ENCODE measurements at regions not wholly inside any gene's neighbourhood (a gene's known extent, or its start where the extent isn't known, plus 50 kb on each side); places are given as distances from the start of the nearest gene placed in this dataset.

DNA sequence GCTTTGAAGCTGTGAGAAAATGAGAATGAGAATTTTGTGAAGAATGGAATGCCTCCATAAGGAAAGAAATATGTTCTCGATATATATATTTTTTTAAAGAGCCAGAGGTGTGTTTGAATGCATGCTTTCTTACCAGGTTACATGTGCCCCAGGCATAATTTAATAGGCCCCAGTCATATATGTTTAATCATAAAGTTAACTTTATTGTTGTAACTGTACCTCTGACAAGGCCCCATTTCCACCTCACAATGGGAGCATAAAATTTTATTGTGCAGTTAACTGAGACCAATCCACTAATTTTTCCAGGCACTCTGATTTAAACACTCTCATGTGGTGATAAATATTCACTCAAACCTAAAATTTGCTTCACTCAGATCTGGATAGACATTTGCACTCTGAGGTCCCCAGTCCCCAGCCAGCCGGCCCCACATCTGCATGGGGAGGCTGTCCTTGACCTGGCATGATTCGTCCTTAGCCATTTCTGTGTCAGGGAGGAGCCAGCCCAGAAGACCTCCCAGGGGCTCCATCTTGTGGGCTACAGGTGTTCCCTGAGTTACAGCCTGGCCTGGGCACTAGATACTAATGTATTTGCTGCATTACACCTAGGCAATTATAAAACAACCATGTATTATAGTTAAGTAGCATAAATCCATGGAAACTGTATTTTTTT lies 245.8 kb downstream of the MTRR start:
- no peaks in the 10 kb centered on the region for H3K27me3 ChIP-seq
- ATAC-seq (no peak), DNase-seq (no peak)
- H3K4me1 ChIP-seq, result no peaks in the 10 kb centered on the region
- 77 to 78% methylated on average over 3 of the region's 3 CpGs for WGBS, 2 donors
- no peak overlapping the region for H3K27ac ChIP-seq
- TF ChIP-seq, protein P1, sequence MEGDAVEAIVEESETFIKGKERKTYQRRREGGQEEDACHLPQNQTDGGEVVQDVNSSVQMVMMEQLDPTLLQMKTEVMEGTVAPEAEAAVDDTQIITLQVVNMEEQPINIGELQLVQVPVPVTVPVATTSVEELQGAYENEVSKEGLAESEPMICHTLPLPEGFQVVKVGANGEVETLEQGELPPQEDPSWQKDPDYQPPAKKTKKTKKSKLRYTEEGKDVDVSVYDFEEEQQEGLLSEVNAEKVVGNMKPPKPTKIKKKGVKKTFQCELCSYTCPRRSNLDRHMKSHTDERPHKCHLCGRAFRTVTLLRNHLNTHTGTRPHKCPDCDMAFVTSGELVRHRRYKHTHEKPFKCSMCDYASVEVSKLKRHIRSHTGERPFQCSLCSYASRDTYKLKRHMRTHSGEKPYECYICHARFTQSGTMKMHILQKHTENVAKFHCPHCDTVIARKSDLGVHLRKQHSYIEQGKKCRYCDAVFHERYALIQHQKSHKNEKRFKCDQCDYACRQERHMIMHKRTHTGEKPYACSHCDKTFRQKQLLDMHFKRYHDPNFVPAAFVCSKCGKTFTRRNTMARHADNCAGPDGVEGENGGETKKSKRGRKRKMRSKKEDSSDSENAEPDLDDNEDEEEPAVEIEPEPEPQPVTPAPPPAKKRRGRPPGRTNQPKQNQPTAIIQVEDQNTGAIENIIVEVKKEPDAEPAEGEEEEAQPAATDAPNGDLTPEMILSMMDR (IDR thresholded peaks at IDR 0.05), result no peak
- H3K9me3 ChIP-seq, result no peaks in the 10 kb centered on the region
- intact Hi-C loops (cut with DNase I), result no loop called here
- H3K4me3 ChIP-seq, result no peak overlapping the region
- no peaks in the 10 kb centered on the region for H3K36me3 ChIP-seq

DNA sequence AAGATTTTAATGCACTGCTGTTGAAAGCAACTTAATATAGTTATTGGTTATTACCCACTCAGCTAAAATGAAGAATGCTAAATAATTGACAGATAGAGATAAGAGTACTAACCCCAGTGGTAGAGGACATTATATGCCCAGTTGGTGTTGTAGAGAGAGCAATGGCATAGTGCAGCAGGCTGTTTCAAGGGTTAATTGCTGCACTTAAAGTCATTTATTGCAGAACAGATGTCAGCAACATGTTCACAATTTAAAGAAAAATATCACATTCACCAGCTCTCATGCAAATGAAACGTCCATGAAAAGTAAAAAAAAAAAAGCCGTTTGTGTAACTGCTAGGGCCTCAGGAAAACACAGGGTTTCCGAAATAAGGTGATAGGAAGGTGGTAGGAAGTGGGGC lies 254.6 kb downstream of the MTRR start:
- no peak for ATAC-seq
- 55 to 58% methylated on average over 3 of the region's 3 CpGs for WGBS, 2 donors
- TF ChIP-seq, protein P1 (IDR thresholded peaks at IDR 0.05), result no peak

DNA sequence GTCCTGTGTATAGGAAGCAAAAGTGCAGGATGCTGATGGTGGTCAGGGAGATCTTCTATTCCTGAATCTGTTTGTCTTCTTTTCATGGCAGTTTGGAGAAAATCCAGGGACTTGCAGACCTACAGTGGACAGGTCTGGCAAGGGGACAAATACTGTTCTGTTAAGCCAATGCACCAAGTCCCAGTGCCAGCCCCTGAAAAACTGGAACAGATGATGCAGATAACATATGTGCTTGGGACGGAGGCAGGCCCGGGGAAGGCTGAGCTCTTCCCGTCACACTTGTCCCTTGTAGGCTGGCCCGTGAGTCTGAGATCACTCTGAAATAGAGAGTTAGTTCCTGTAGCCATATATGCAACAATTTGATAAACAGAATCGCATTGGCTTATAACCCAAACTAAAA lies 265.7 kb downstream of the MTRR start:
- no peak overlapping the region for H3K4me3 ChIP-seq
- intact Hi-C loops (cut with DNase I), result no loop called here
- H3K9me3 ChIP-seq, result no peaks in the 10 kb centered on the region
- TF ChIP-seq, protein P1 (IDR thresholded peaks at IDR 0.05), result no peak
- H3K27me3 ChIP-seq, result no peaks in the 10 kb centered on the region
- no peaks in the 10 kb centered on the region for H3K36me3 ChIP-seq
- ATAC-seq (peak in 1 of 8 donors; percentile 27), DNase-seq (no peak)
- H3K4me1 ChIP-seq, result no peaks in the 10 kb centered on the region
- WGBS, 2 donors, result 79% methylated on average over 5 of the region's 5 CpGs
- no peak overlapping the region for H3K27ac ChIP-seq

More for the DNA sequence above, 254.6 kb downstream of the MTRR start:
- Histone ChIP-seq H3K27ac (no peak overlapping the region), H3K36me3 (no peaks in the 10 kb centered on the region), H3K4me1 (no peaks in the 10 kb centered on the region), H3K9me3 (no peaks in the 10 kb centered on the region), H3K27me3 (peaks cover 0 to 2% (median 0%) of the 10 kb centered on the region in 7 donors), H3K4me3 (no peak overlapping the region)
- intact Hi-C loops (cut with DNase I), result no loop called here
- no peak for DNase-seq

DNA sequence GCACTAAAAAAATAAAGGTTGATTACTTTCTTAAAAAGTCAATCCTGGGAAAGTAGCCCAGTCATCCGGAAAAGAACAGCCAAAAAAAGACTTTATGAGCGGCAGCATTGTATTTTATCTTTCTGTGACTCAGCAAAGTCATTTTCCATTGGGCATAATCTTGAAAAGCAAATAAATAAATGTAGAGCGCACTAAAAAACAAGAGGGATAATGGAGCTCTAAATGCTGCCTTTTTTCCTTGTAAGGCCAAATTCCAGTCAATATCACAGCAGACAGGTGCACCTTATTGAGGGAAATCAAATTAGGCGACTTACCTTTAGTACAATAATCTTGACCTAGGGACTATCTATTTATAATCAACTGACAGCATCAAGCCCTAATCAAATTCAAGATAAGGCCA lies 266.8 kb downstream of the MTRR start:
- no peaks in the 10 kb centered on the region for H3K27me3 ChIP-seq
- TF ChIP-seq, protein P1 (IDR thresholded peaks at IDR 0.05), result no peak
- no peaks in the 10 kb centered on the region for H3K4me1 ChIP-seq
- H3K36me3 ChIP-seq, result no peaks in the 10 kb centered on the region
- H3K4me3 ChIP-seq, result no peak overlapping the region
- intact Hi-C loops (cut with DNase I), result no loop called here
- DNase-seq (no peak), ATAC-seq (no peak)
- no peaks in the 10 kb centered on the region for H3K9me3 ChIP-seq
- no peak overlapping the region for H3K27ac ChIP-seq
- WGBS, 2 donors, result 46 to 51% methylated on average over 4 of the region's 4 CpGs

Data from heart right ventricle (tissue), 16 donors.